ENCODE measurements at regions not wholly inside any gene's neighbourhood (a gene's known extent, or its start where the extent isn't known, plus 50 kb on each side); places are given as distances from the start of the nearest gene placed in this dataset.

DNA sequence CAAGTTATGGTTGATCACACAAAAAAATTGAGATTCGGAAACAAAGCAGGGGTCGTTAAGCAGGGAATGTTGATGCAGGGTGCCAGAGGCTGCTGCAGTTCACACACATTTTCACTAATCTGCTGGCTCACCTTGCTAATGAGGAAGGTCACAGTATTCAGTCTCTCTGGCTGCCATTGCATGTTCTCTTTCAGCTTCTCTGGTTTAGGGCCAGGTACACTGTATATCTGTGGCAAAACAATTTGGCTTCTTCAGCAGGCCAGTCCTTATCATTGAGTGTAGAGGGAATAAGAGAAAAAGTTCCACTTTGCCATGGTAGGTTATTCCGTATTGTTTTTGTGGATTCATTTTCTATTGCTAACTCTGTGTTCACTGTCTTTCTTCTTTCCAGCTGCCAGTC is 283.7 kb upstream of the ANO3 start:
- H3K79me2 ChIP-seq (ENCODE audit: insufficient read depth, low read length), result no peaks in the 10 kb centered on the region
- no peak overlapping the region for H3K4me3 ChIP-seq (ENCODE audit: low read depth, low read length, poor library complexity, severe bottlenecking)
- no peaks in the 10 kb centered on the region for H3K27me3 ChIP-seq (ENCODE audit: insufficient read depth, low read length)
- no peak overlapping the region for H3K4me2 ChIP-seq (ENCODE audit: low read length)
- H3K4me1 ChIP-seq (ENCODE audit: insufficient read depth, low read length, severe bottlenecking), result peaks cover 8% of the 10 kb centered on the region
- no peaks in the 10 kb centered on the region for H3K36me3 ChIP-seq (ENCODE audit: insufficient read depth, low read length)
- H2AFZ ChIP-seq (ENCODE audit: low read length), result no peak overlapping the region
- no peaks in the 10 kb centered on the region for H3F3A ChIP-seq (ENCODE audit: insufficient read depth, low read length)
- H3K27ac ChIP-seq (ENCODE audit: low read depth, low read length, poor library complexity, severe bottlenecking), result no peak overlapping the region
- TF ChIP-seq, protein P1, sequence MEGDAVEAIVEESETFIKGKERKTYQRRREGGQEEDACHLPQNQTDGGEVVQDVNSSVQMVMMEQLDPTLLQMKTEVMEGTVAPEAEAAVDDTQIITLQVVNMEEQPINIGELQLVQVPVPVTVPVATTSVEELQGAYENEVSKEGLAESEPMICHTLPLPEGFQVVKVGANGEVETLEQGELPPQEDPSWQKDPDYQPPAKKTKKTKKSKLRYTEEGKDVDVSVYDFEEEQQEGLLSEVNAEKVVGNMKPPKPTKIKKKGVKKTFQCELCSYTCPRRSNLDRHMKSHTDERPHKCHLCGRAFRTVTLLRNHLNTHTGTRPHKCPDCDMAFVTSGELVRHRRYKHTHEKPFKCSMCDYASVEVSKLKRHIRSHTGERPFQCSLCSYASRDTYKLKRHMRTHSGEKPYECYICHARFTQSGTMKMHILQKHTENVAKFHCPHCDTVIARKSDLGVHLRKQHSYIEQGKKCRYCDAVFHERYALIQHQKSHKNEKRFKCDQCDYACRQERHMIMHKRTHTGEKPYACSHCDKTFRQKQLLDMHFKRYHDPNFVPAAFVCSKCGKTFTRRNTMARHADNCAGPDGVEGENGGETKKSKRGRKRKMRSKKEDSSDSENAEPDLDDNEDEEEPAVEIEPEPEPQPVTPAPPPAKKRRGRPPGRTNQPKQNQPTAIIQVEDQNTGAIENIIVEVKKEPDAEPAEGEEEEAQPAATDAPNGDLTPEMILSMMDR (IDR thresholded peaks at IDR 0.05; ENCODE audit: low read length), result no peak
- TF ChIP-seq EZH2 (IDR thresholded peaks at IDR 0.05; ENCODE audit: borderline replicate concordance, low read length), result no peak
- H4K20me1 ChIP-seq (ENCODE audit: insufficient read depth, low read length), result no peaks in the 10 kb centered on the region
- H3K9ac ChIP-seq (ENCODE audit: low read length), result no peak overlapping the region
- H3K9me3 ChIP-seq (ENCODE audit: low read length), result no peaks in the 10 kb centered on the region
- no peaks in the 10 kb centered on the region for H3K9me2 ChIP-seq (ENCODE audit: low read depth, low read length)

GRCh38 chr11:26053966-26054365 is 278.0 kb upstream of the ANO3 start:
- Histone ChIP-seq H3K27ac (ENCODE audit: low read depth, low read length, poor library complexity, severe bottlenecking) (no peak overlapping the region), H3K9me3 (ENCODE audit: low read length) (no peaks in the 10 kb centered on the region), H3K27me3 (ENCODE audit: insufficient read depth, low read length) (no peaks in the 10 kb centered on the region), H3K4me2 (ENCODE audit: low read length) (no peak overlapping the region), H3K9me2 (ENCODE audit: low read depth, low read length) (no peaks in the 10 kb centered on the region), H2AFZ (ENCODE audit: low read length) (no peak overlapping the region), H3K4me1 (ENCODE audit: insufficient read depth, low read length, severe bottlenecking) (peaks cover 4% of the 10 kb centered on the region), H4K20me1 (ENCODE audit: insufficient read depth, low read length) (no peaks in the 10 kb centered on the region), H3K79me2 (ENCODE audit: insufficient read depth, low read length) (no peaks in the 10 kb centered on the region), H3K4me3 (ENCODE audit: low read depth, low read length, poor library complexity, severe bottlenecking) (no peak overlapping the region), H3F3A (ENCODE audit: insufficient read depth, low read length) (no peaks in the 10 kb centered on the region), H3K9ac (ENCODE audit: low read length) (no peak overlapping the region), H3K36me3 (ENCODE audit: insufficient read depth, low read length) (no peaks in the 10 kb centered on the region)
- no peak for TF ChIP-seq EZH2 (IDR thresholded peaks at IDR 0.05; ENCODE audit: borderline replicate concordance, low read length)
- TF ChIP-seq, protein P1 (IDR thresholded peaks at IDR 0.05; ENCODE audit: low read length), result no peak

DNA sequence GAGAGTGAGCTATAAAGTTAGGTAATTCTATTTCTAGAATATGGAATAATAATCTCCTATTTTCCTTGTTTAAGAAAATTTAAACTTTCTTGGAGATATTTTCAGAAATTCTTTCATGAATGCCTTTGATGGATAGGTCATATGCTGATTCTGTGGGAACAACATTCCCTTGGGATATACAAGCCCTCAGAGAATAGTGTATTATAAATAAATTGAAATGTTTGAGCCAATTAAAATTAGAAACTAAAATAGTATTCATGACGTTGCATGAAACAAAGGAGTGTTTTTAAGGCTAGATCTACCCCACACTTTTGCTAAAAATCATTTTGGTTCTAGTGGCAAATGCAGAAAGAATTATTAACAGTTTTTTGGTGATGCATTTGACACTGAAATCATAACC is 269.3 kb upstream of the ANO3 start:
- no peak for TF ChIP-seq EZH2 (IDR thresholded peaks at IDR 0.05; ENCODE audit: borderline replicate concordance, low read length)
- TF ChIP-seq, protein P1 (IDR thresholded peaks at IDR 0.05; ENCODE audit: low read length), result no peak
- H3K4me1 ChIP-seq (ENCODE audit: insufficient read depth, low read length, severe bottlenecking), result peaks cover 42% of the 10 kb centered on the region
- peak overlapping the region; percentile 62; the same call in 1 of the 2 replicates for H2AFZ ChIP-seq (ENCODE audit: low read length)
- H3F3A ChIP-seq (ENCODE audit: insufficient read depth, low read length), result 0 out of 2 replicates have a peak, but pooled peaks cover 6% of the 10 kb centered on the region
- no peaks in the 10 kb centered on the region for H3K9me2 ChIP-seq (ENCODE audit: low read depth, low read length)
- no peak overlapping the region for H3K27ac ChIP-seq (ENCODE audit: low read depth, low read length, poor library complexity, severe bottlenecking)
- H3K27me3 ChIP-seq (ENCODE audit: insufficient read depth, low read length), result no peaks in the 10 kb centered on the region
- H3K4me3 ChIP-seq (ENCODE audit: low read depth, low read length, poor library complexity, severe bottlenecking), result no peak overlapping the region
- no peaks in the 10 kb centered on the region for H4K20me1 ChIP-seq (ENCODE audit: insufficient read depth, low read length)
- no peaks in the 10 kb centered on the region for H3K79me2 ChIP-seq (ENCODE audit: insufficient read depth, low read length)
- no peak overlapping the region for H3K4me2 ChIP-seq (ENCODE audit: low read length)
- H3K36me3 ChIP-seq (ENCODE audit: insufficient read depth, low read length), result no peaks in the 10 kb centered on the region
- H3K9ac ChIP-seq (ENCODE audit: low read length), result no peak overlapping the region
- no peaks in the 10 kb centered on the region for H3K9me3 ChIP-seq (ENCODE audit: low read length)
